ENCODE measurements at regions not wholly inside any gene's neighbourhood (a gene's known extent, or its start where the extent isn't known, plus 50 kb on each side); places are given as distances from the start of the nearest gene placed in this dataset.

DNA sequence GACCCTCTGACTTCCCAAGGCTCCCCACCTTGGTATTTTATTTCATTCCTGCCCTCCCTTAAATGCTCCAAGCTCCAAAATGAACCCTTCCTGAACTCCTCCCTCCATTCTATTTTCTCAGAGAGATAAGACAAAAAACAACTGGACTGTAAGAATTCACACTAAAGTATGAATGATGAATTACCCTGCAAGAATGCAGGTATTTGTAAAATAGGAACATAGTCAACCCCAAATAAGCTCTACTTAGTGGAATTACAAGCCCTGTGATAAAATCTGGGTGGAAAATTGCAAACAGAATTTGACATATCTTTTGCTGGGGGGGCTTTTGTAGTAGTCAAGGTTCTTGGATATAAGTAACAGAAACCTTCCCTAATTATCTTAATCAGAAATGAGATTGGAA is 67.8 kb upstream of the GJA8 start:
- no peak for DNase-seq
- H3K36me3 Mint-ChIP-seq (ENCODE audit: low read depth): no peaks in the 10 kb centered on the region
- peaks cover 8% of the 10 kb centered on the region for H3K4me1 Mint-ChIP-seq (ENCODE audit: low read depth)
- H3K4me3 Mint-ChIP-seq: no peak overlapping the region
- CTCF ChIA-PET: no interaction called here
- no peak overlapping the region for H3K27ac Mint-ChIP-seq
- intact Hi-C loops (cut with micrococcal nuclease): no loop called here
- H3K9me3 Mint-ChIP-seq: no peaks in the 10 kb centered on the region
- H3K27me3 Mint-ChIP-seq (ENCODE audit: low read depth): no peaks in the 10 kb centered on the region

DNA sequence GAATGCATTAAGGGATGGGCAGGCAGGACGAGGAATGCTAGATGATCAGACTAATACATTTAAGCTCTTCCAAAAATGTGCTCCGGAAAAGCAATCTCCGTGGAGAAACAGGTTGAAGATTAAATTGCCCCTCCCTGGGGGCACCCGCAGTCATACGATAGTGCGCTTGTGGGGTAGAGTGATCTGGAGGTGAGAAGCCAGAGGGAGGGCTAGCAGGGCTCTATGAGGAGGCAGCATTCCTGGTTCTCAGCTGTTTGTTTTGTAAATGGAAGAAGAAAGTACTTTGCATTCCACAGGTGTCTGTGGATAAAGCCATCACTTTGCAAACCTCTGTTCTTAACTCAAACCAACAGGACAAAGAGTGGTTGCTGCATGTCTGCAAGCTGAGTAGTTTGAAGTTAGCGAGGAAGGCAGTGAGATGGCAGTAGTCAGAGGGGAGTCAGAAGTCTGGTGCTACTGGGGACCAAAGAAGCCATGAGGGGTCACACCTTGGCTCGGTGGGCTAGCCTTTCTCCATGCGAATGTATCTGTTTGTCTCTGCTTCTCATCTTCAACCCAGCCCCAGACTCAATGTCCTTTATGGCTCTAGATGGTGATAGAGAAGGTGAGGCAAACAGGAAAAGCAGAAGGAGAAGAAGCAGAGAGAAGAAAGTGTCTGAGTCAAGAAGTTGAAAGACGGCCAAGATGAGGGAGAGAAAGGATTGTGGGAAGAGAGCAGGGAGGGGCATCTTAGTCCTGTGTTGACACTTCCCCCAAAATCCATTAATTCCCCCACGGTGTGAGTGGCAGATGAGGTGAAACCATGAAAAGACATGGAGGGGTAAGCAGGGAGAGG is 65.2 kb upstream of the GJA8 start:
- intact Hi-C loops (cut with micrococcal nuclease): no loop called here
- no peak for DNase-seq
- CTCF ChIA-PET: no interaction called here
- Mint-ChIP-seq H3K4me3 (no peak overlapping the region), H3K9me3 (no peaks in the 10 kb centered on the region), H3K27me3 (ENCODE audit: low read depth) (no peaks in the 10 kb centered on the region), H3K27ac (no peak overlapping the region), H3K36me3 (ENCODE audit: low read depth) (no peaks in the 10 kb centered on the region), H3K4me1 (ENCODE audit: low read depth) (peaks cover 8% of the 10 kb centered on the region)

DNA sequence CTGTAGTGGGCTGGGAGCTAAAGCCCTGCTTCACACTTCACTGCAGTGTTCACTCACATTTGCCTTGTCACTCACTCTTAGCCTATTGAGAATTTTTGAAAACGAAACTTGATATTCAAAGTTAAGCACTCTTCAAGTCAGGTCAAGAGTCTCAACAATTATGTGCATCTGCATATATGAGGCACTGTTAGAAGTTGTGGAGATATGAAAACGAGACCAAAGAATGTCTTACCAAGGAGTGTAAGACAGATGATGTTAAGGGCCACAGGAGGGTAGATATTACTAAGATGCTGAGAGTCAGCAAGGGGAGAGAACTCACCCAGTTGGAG is 64.7 kb upstream of the GJA8 start:
- H3K4me1 Mint-ChIP-seq (ENCODE audit: low read depth): peaks cover 8% of the 10 kb centered on the region
- no peaks in the 10 kb centered on the region for H3K27me3 Mint-ChIP-seq (ENCODE audit: low read depth)
- CTCF ChIA-PET: no interaction called here
- no peak overlapping the region for H3K27ac Mint-ChIP-seq
- DNase-seq: no peak
- H3K9me3 Mint-ChIP-seq: no peaks in the 10 kb centered on the region
- intact Hi-C loops (cut with micrococcal nuclease): no loop called here
- no peaks in the 10 kb centered on the region for H3K36me3 Mint-ChIP-seq (ENCODE audit: low read depth)
- H3K4me3 Mint-ChIP-seq: no peak overlapping the region

DNA sequence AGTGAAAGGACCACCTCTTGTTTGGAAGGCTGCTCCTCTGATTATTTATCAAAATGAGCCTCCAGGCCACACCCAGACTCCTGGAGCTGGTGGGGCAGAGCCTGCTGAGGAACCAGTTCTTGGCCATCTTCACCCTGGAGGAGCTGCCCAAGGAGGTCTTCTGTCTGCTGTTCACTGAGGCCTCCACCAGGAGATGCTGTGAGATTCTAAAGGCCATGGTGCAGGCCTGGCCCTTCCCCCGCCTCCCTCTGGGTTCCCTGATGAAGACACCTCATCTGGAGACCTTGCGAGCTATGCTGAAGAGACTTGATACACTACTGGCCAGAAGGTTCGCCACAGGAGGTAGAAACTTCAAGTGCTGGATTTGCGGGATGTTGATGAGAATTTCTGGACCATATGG is 61.7 kb upstream of the GJA8 start:
- Mint-ChIP-seq H3K4me3 (no peak overlapping the region), H3K4me1 (ENCODE audit: low read depth) (no peaks in the 10 kb centered on the region), H3K27ac (no peak overlapping the region), H3K36me3 (ENCODE audit: low read depth) (no peaks in the 10 kb centered on the region), H3K9me3 (no peaks in the 10 kb centered on the region), H3K27me3 (ENCODE audit: low read depth) (no peaks in the 10 kb centered on the region)
- CTCF ChIA-PET: interaction anchor here (1.1 kb wide), 1 partner anchor 52 kb away, joined by 4 read pairs; no protein-coding TSS in a partner anchor
- intact Hi-C loops (cut with micrococcal nuclease): loop anchor here (2.0 kb wide), 1 partner anchor 50 kb away; no protein-coding TSS in a partner anchor
- peak; percentile 29 for DNase-seq

DNA sequence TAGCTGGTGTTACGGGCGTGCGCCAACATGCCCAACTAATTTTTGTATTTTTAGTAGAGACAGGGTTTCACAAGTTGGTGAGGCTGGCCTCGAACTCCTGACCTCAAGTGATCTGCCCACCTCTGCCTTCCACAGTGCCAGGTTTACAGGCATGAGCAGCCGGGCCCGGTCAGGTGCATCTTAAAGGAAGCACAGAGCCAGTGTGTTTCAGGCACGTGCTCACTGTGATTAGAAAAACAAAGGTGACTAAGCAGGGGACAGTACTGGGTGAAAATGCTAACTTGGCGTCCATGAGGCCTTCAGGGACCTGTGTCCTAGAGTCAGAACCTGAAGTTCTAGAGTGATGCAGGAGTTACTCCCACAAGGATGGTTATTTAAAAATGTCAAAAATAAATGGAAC is 60.0 kb upstream of the GJA8 start:
- H3K36me3 Mint-ChIP-seq (ENCODE audit: low read depth): no peaks in the 10 kb centered on the region
- no peak for DNase-seq
- H3K4me3 Mint-ChIP-seq: no peak overlapping the region
- H3K4me1 Mint-ChIP-seq (ENCODE audit: low read depth): no peaks in the 10 kb centered on the region
- CTCF ChIA-PET: no interaction called here
- no peaks in the 10 kb centered on the region for H3K27me3 Mint-ChIP-seq (ENCODE audit: low read depth)
- H3K9me3 Mint-ChIP-seq: no peaks in the 10 kb centered on the region
- H3K27ac Mint-ChIP-seq: no peak overlapping the region
- intact Hi-C loops (cut with micrococcal nuclease): no loop called here

DNA sequence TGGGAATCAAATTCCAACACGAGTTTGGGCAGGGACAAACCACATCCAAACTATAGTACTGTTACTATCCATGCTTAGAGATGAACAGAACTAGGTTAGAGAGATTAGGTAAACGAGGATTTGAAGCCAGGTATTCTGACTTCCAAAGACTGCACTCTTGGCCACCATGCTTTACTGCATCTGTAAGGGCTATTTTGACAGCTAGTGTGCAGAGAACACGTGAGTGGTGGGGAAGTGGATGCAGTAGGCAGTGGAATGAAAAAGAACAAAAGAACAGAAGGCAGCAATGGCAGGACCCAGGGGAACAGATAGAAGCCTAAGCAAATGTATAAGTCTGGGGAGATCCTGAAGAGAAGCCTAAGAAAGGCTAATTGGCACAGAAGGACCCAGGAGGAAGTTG is 59.1 kb upstream of the GJA8 start:
- CTCF ChIA-PET: no interaction called here
- no peak overlapping the region for H3K27ac Mint-ChIP-seq
- no peaks in the 10 kb centered on the region for H3K36me3 Mint-ChIP-seq (ENCODE audit: low read depth)
- no peaks in the 10 kb centered on the region for H3K9me3 Mint-ChIP-seq
- no peaks in the 10 kb centered on the region for H3K4me1 Mint-ChIP-seq (ENCODE audit: low read depth)
- H3K4me3 Mint-ChIP-seq: no peak overlapping the region
- H3K27me3 Mint-ChIP-seq (ENCODE audit: low read depth): no peaks in the 10 kb centered on the region
- DNase-seq: no peak
- intact Hi-C loops (cut with micrococcal nuclease): no loop called here

DNA sequence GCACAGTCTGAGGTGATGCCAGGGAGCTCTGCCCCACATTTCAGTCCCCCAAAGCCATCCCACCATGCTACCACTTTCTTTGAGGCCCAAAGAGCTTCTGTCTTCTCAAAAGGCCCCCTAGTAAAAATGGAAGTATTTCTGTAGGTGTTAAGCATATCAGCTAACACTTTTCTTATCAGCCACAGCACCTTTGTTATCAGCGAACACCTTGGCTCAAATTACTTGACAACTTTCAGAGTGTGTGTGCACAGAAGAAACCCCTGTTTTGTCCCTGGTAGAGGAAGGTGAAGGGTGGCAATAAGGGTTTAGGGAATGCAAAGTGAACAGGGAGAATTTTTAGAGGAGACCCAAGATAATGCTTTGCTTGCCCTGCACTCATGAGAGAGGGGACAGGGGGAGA is 54.8 kb upstream of the GJA8 start:
- Mint-ChIP-seq H3K36me3 (ENCODE audit: low read depth) (no peaks in the 10 kb centered on the region), H3K4me3 (no peak overlapping the region), H3K9me3 (no peaks in the 10 kb centered on the region), H3K4me1 (ENCODE audit: low read depth) (no peaks in the 10 kb centered on the region), H3K27me3 (ENCODE audit: low read depth) (no peaks in the 10 kb centered on the region), H3K27ac (no peak overlapping the region)
- intact Hi-C loops (cut with micrococcal nuclease): no loop called here
- DNase-seq: no peak
- CTCF ChIA-PET: no interaction called here

DNA sequence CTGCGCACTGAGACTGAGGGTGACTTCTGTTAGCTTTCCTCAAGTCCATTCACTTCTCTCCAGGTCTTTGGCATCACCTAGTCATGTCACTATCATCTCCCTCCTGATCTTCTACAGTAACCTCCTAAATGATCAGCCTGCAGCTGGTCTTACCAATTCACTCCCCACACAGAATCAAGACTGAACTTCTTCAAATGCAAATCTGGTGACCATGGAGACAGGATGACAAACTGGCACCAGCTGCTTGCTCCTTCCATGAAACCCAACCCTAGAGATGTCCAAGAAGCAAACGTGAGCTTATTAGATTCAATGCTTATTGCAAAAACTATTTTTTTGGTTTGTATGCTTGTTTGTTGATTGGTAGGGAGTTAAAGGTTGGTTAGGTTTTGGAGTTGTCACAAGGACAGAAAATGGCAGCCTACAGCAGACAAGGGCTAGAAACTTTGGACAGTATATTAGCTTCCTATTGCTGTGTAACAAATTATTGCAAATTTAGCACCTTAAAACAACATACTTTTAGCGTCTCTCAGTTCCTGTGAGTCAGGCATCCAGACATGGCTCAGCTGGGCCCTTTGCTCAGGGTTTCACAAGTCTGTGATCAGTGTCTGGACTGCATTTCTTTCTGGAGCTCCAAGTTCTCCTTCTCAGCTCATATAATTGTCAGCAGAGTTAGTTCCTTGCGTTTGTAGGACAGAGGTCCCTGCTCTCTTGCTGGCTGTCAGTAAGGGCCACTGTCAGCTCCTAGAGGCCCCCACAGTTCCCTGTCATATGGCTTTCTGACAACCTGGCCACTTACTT is 53.3 kb upstream of the GJA8 start:
- H3K4me3 Mint-ChIP-seq: no peak overlapping the region
- no peaks in the 10 kb centered on the region for H3K27me3 Mint-ChIP-seq (ENCODE audit: low read depth)
- intact Hi-C loops (cut with micrococcal nuclease): no loop called here
- H3K27ac Mint-ChIP-seq: no peak overlapping the region
- H3K9me3 Mint-ChIP-seq: no peaks in the 10 kb centered on the region
- DNase-seq: no peak
- CTCF ChIA-PET: no interaction called here
- H3K4me1 Mint-ChIP-seq (ENCODE audit: low read depth): no peaks in the 10 kb centered on the region
- no peaks in the 10 kb centered on the region for H3K36me3 Mint-ChIP-seq (ENCODE audit: low read depth)

DNA sequence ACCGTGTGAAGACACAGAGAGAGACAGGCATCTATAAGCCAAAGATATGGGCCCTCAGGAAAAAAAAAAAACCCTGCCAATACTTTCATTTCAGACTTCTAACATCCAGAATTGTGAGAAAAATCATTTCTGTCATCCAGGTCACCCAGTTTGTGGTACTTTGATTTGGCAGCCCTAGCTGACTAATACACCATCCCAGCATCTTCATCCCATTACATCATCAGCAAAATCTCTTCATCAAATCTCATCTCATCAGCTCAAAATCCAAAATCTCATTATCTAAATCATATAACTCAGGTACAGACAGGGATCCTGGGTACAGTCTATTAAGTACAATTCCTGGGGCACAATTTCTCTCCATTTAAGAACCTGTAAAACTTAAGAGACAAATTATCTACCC is 51.9 kb upstream of the GJA8 start:
- no peak for DNase-seq
- no peaks in the 10 kb centered on the region for H3K9me3 Mint-ChIP-seq
- no peaks in the 10 kb centered on the region for H3K36me3 Mint-ChIP-seq (ENCODE audit: low read depth)
- no peaks in the 10 kb centered on the region for H3K27me3 Mint-ChIP-seq (ENCODE audit: low read depth)
- CTCF ChIA-PET: no interaction called here
- intact Hi-C loops (cut with micrococcal nuclease): no loop called here
- H3K27ac Mint-ChIP-seq: no peak overlapping the region
- H3K4me3 Mint-ChIP-seq: no peak overlapping the region
- no peaks in the 10 kb centered on the region for H3K4me1 Mint-ChIP-seq (ENCODE audit: low read depth)

DNA sequence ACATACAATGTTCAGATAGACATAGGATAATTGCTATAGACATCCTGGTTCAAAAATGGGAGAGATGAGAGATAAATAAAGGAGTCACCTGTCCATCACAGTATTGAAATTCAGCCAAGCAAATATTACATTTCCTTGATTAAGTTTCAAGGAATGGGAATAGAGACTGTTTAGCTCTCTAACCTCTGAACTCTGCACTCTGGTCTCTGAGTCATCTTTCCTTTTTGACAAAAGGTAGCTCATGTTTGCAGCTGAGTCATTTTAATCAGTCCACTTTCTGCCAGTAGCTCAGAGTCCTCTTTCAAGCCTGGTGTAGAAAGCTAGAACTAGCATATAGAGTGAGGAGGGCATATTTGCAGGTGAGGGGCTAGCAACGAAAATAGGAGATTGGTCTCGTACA is 51.4 kb upstream of the GJA8 start:
- Mint-ChIP-seq H3K36me3 (ENCODE audit: low read depth) (no peaks in the 10 kb centered on the region), H3K4me1 (ENCODE audit: low read depth) (no peaks in the 10 kb centered on the region), H3K27ac (no peak overlapping the region), H3K9me3 (no peaks in the 10 kb centered on the region), H3K27me3 (ENCODE audit: low read depth) (peaks cover 2% of the 10 kb centered on the region), H3K4me3 (no peak overlapping the region)
- intact Hi-C loops (cut with micrococcal nuclease): no loop called here
- CTCF ChIA-PET: no interaction called here
- DNase-seq: no peak

DNA sequence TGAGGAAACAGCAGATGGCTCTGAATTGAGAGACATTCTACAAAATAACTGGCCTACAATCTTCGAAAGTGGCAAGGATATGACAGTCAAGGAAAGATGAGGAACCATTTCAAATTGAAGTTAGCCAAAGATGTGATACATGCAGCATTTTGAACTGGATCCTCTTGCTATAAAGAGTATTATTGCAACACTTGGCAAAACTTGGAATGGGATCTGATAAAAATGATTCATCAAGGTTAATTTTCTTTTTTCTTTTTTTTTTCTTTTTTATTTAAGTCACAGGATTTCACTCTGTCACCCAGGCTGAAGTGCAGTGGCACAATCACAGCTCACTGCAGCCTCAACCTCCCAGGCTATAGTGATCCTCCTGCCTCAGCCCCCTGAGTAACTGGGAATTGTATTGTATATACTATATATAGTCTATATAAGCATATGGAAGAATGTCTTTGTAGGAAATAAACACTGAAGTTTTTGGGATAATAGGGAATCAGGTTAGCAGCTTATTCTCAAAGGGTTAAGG is 49.8 kb upstream of the GJA8 start:
- H3K36me3 Mint-ChIP-seq (ENCODE audit: low read depth): no peaks in the 10 kb centered on the region
- no peak for DNase-seq
- no peak overlapping the region for H3K27ac Mint-ChIP-seq
- CTCF ChIA-PET: no interaction called here
- no peaks in the 10 kb centered on the region for H3K4me1 Mint-ChIP-seq (ENCODE audit: low read depth)
- no peak overlapping the region for H3K4me3 Mint-ChIP-seq
- H3K27me3 Mint-ChIP-seq (ENCODE audit: low read depth): peaks cover 5% of the 10 kb centered on the region
- intact Hi-C loops (cut with micrococcal nuclease): no loop called here
- no peaks in the 10 kb centered on the region for H3K9me3 Mint-ChIP-seq

Data from activated naive CD4-positive, alpha-beta T cell treated with anti-CD3 and anti-CD28 coated beads for 36 hours (primary cell).